ENCODE measurements at regions not wholly inside any gene's neighbourhood (a gene's known extent, or its start where the extent isn't known, plus 50 kb on each side); places are given as distances from the start of the nearest gene placed in this dataset.

DNA sequence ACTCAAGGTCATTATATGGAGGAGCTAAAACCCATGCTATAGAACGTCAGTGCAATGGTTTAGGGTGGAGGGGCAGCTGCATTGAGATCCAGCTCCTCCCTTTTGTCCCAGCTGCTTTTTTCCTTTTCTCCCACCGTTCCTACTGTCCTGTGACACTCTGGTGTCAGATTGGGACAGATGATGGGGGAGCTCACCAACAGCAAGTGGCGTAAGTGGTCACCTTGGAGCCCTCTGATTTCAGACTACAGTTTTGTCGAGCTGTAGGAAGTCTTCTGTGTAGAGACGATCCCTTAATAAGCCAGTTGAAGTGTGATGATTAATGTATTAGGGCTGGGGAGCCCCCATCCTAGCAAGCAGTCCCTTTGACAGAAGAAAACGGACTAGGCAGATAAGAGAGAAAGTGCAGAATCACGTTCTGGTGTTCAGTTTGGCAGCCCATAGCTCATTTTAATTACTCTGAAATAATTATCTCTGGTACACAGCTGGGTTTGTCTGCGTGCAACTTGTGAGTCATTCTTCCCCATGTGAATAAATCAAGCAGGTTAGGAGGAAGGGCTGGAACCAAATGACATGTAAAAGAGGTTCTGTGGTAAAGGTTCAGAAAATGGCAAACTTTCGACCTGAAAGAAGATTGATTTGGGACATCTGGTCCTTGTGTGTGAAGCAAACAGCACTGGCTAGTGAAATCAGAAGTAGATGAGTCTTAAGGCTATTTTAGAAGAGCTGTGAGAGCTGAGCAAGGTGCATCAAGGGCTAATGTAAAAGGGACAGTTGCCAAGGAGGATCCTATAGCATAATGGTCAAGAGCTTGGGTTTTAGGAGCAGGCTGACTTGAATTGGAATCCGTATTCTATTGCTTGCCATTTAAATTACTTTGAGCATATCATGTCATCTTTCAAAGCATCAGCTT, 241.4 kb downstream of the EDEM1 start:
- no peak for DNase-seq (ENCODE audit: low spot score)

GRCh38 chr3:5429517-5429890, 242.0 kb downstream of the EDEM1 start:
- DNase-seq (ENCODE audit: low spot score): no peak

GRCh38 chr3:5430701-5431100, 243.2 kb downstream of the EDEM1 start:
- no peak for DNase-seq (ENCODE audit: low spot score)

GRCh38 chr3:5431146-5431545, 243.6 kb downstream of the EDEM1 start:
- no peak for DNase-seq (ENCODE audit: low spot score)

DNA sequence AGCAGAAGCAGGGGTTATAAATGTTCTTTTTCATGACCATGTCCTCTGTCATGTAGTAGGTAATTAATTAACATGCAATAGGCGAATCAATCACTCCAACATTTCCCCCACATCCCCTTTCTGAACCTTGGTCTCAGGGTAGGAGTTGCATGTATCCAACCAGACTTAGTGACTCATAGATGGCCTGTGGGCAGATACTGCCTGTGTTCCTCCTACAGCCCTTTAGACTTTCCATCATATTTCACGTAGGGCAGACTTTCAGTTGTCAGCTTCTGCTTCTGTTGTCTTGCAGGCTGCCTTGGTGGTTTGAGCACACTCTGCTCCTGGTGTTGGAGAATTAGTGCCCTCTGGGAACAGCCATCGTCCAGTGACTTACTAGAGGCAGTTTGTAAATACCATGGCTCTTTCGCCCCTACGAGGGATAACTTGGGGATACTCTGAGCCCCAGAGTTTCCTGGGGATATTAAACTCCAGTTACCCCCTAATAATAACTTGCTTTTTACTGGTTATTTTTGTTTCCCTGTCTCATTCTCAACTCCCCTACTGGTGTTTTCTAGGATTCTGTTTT, 244.4 kb downstream of the EDEM1 start:
- no peak for DNase-seq (ENCODE audit: low spot score)

DNA sequence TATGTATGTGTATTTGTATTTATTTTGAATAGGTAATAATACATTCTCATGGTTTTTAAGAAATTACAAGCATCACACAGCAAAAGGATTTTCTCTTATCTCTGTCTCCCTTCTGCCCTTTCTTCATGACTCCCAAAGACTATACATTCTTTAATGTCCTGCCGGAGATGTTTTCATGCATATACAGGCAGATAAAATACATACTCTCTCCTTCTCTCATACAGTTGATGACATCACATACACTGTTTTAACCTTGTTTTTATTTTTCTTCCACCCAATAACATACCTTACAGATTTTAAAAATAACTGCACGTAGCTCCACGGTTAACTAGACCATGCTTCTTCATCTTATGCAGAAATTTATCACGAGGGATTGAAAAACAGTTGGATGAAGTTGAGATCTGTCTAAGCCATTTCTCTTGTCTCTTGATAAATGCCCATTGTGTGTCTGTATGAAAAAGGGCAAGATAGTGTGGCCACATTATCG, 249.8 kb downstream of the EDEM1 start:
- DNase-seq (ENCODE audit: low spot score): no peak

- DNase-seq (ENCODE audit: low spot score): no peak
Observed at GRCh38 chr3:5437783-5438323, 250.3 kb downstream of the EDEM1 start.

DNA sequence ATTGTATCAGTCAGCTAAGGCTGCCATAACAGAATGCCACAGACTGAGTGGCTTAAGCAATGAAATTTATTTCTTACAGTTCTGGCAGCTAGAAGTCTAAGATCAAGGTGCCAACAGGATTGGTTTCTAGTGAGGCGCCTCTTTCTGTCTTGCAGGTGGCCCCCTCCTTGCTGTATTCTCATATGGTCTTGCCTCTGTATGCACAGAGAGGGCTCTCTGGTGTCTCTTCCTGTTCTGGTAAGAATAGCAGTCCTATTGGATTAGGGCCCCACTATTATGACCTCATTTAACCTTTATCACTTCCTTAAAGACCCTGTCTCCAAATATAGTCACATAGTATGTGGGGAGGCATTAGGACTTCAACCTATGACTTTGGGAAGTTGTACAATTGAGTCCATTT, 253.9 kb downstream of the EDEM1 start:
- DNase-seq (ENCODE audit: low spot score): no peak

GRCh38 chr3:5442106-5442785, 254.7 kb downstream of the EDEM1 start:
- no peak for DNase-seq (ENCODE audit: low spot score)

GRCh38 chr3:5442786-5443138, 255.3 kb downstream of the EDEM1 start:
- no peak for DNase-seq (ENCODE audit: low spot score)

DNA sequence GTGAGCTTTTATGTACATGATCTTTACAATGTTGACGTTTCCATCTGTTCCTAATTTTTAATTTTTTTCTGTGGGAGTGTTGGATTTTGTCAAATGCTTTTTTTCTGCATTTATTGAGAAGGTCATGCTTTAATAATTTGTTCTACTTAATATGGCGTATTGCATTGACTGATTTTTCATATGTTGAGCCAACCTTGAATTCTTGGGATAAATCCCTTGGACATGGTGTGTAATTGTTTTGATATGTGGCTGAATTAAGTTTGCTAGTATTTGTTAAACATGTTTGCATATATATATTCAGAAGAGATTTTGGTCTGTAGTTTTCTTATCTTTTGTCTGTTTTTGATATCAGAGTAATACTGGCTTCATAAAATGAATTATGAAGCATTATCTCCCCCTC, 256.7 kb downstream of the EDEM1 start:
- DNase-seq (ENCODE audit: low spot score): no peak

DNA sequence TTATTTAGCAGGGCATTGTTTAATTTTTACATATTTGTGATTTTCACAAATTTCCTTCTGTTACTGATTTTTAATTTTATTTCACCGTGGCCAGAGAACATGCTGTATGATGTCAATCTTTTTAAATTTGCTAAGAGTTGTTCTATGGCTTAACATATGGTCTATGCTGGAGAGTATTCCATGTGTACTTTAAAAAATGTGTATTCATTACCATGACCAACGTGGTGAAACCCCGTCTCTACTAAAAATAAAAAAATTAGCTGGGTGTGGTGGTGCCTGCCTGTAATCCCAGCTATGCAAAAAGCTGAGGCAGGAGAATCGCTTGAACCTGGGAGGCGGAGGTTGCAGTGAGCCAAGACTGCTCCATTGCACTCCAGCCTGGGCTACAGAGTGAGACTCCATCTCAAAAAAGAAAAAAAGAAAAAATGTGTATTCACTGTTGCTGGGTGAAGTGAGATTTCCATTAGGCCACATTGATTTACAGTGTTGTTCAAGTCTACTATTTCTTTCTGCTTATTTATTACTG, 258.2 kb downstream of the EDEM1 start:
- no peak for DNase-seq (ENCODE audit: low spot score)

DNA sequence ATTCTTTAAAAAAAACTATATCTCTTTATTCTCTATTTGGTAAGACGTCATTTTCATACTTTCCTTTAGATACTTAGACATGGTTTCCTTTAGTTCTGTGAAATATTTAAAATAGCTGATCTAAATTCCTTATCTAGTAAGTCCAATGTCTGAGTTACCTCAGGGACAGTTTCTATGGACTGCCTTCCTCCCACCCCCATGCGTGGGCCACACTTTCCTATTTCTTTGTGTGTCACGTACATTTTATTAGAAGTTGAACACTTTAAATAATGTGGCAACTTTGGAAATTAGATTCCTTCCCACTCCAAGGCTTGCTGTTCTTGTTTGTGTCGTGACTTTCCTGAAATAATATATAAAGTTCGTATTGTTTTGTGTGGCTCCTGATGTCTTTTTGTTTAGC, 260.7 kb downstream of the EDEM1 start:
- no peak for DNase-seq (ENCODE audit: low spot score)

DNA sequence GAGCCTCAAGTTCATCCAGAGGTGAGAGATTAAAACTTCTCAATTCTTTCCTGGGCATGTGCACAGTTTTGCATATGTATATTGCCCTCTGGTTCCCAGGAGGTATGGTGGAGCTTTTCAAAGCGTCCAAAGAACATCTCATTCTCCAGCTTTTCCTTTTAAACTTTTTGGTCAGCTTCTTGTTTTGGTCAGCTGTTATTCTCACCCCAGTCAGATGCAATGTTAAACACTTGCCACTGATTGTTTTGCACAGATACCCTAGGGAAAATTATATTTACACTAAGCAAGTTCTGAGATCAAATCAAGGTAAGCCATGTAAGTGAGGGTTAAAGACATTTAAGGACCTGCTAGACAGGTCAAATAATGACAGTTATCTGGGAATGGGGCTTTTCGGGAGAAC, 261.3 kb downstream of the EDEM1 start:
- no peak for DNase-seq (ENCODE audit: low spot score)

- no peak for DNase-seq (ENCODE audit: low spot score)
Observed at GRCh38 chr3:5456199-5456598, 268.7 kb downstream of the EDEM1 start.

- DNase-seq (ENCODE audit: low spot score): no peak
Observed at GRCh38 chr3:5458526-5458925, 271.0 kb downstream of the EDEM1 start.

- no peak for DNase-seq (ENCODE audit: low spot score)
Observed at GRCh38 chr3:5462086-5462485, 274.6 kb downstream of the EDEM1 start.

GRCh38 chr3:5463991-5464390, 276.5 kb downstream of the EDEM1 start:
- DNase-seq (ENCODE audit: low spot score): no peak

DNA sequence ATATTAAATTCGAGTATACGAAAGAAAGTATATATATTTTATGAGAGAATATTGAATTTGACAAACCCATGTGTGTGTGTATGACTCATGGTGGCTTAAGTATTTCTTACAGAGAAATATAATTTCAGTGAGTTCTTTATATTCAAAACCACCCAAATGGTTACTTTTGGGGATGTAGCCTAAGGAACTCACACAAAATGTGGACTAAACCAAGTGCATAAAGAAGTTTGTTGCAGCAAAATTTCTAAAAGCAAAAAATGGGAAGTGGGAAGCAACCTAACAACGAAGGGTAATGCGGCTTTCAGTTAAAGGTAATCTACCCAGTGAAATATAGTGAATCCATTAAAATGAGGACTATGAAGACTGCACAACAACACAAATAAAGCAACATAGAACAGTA, 277.1 kb downstream of the EDEM1 start:
- DNase-seq (ENCODE audit: low spot score): no peak

DNA sequence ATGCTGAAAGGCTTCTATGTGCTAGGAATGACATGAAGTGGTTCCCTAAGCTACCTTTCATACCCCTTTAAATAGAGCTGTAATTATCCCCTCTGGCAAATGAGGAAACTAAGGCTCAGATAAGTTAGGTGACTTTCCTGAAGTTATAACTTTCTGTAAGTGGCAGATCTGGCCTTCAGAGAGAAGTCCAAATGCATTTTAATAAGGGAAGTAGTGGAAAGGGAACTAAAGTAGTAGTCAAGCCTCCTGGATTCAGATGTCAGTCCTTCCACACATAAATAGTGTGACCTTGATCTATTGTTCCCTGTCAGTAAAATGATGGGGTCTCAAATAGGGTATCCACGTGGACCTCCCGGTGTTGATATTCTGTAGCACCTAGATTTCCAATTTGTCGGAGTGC, 277.7 kb downstream of the EDEM1 start:
- DNase-seq (ENCODE audit: low spot score): no peak

DNA sequence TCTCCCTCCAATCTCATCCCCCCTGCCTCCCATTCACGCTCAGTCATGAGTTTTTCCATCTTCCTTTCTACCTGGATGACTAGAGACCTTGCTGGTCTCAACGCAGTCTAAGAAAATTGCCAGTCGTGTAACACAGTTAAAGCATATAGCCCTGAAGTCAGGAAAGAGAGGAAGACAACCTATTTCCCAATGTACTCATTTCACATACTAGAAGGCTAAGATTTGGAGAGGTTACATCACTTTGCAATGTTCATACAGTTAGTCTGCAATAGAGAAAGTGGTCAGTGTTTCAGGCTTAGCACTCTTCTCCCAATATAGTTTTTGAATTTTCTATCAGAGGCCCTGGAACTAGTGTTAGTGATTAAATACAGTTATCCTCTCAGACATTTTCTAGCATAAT, 278.6 kb downstream of the EDEM1 start:
- DNase-seq (ENCODE audit: low spot score): no peak

DNA sequence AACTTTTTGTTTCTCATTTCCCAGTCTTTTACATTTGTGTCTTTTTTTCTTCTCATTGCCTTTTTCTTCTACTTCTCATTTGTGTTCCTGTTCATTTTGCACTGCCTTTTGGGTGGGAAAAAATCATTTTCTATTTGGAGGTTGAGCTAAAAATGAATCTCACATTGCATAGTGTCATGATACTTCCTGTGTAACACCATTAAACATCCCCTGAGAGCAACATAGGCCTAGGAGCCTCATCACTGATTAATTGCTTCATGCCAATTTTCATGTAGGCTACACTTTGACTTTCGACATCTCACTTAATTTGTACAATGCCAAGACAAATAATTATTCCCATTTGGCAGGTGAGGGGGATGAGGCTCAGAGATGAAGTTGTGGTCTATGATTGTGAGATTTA, 279.2 kb downstream of the EDEM1 start:
- no peak for DNase-seq (ENCODE audit: low spot score)

DNA sequence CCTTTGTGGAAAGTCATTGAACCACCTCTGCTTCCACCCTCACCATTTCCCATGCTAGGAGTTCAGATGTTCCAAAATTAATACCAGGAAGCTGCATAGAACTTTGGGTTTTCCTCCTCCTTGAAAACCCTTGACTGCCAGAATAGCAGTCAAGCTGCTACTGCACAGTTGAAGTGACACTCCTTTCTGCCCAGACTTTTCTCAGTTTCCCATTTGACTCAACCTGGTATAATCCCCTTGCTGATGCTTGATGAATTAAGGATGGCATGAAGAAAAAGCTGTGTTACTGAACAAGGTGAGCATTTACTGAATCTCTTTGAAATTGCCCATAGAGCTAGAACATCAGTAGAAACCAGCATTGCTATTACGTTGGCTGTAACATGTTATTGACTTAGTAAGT, 286.0 kb downstream of the EDEM1 start:
- DNase-seq (ENCODE audit: low spot score): no peak
